Stimulated activated CD4-positive, alpha-beta T cell treated with anti-CD3 and anti-CD28 coated beads, Interleukin-1b, Interleukin-23, amount 100 ng/mL, for 1 hour (primary cell): ENCODE measurements at regions not wholly inside any gene's neighbourhood (a gene's known extent, or its start where the extent isn't known, plus 50 kb on each side); places are given as distances from the start of the nearest gene placed in this dataset.
A peak's percentile ranks its signal among the peaks of the same experiment; 100 is the strongest.

Experiments
- DNase-seq, 2 donors: peaks; one replicate each; pipeline ENCODE4 v3.0.0-alpha.2; 2020; ENCODE audit warnings: low read depth in 2 of 2

- no peak for DNase-seq
These were observed 632.5 kb downstream of the BCL11A start for GRCh38 chr2:59920961-59921360.

- DNase-seq = no peak
These were observed 633.1 kb downstream of the BCL11A start for GRCh38 chr2:59920307-59920706.

GRCh38 chr2:59919579-59919978 is 633.9 kb downstream of the BCL11A start:
- DNase-seq = no peak

GRCh38 chr2:59912042-59912441 is 641.4 kb downstream of the BCL11A start:
- no peak for DNase-seq

GRCh38 chr2:59910166-59910565 is 643.3 kb downstream of the BCL11A start:
- no peak for DNase-seq

GRCh38 chr2:59909147-59909546 is 644.3 kb downstream of the BCL11A start:
- no peak for DNase-seq

- no peak for DNase-seq
These were observed 647.7 kb downstream of the BCL11A start for GRCh38 chr2:59905731-59906130.

- DNase-seq = no peak
These were observed 649.4 kb downstream of the BCL11A start for GRCh38 chr2:59903994-59904544.

- no peak for DNase-seq
These were observed 652.6 kb downstream of the BCL11A start for GRCh38 chr2:59900728-59901452.

GRCh38 chr2:59899692-59900091 is 653.8 kb downstream of the BCL11A start:
- DNase-seq = no peak

GRCh38 chr2:59896499-59897245 is 656.8 kb downstream of the BCL11A start:
- no peak for DNase-seq

GRCh38 chr2:59893612-59894011 is 659.8 kb downstream of the BCL11A start:
- no peak for DNase-seq

GRCh38 chr2:59892398-59892797 is 661.1 kb downstream of the BCL11A start:
- no peak for DNase-seq

GRCh38 chr2:59889305-59889704 is 664.1 kb downstream of the BCL11A start:
- no peak for DNase-seq

GRCh38 chr2:59888706-59889105 is 664.7 kb downstream of the BCL11A start:
- no peak for DNase-seq

GRCh38 chr2:59888015-59888414 is 665.4 kb downstream of the BCL11A start:
- peak in 1 of 2 donors; percentile 3 for DNase-seq

- DNase-seq = no peak
These were observed 666.1 kb downstream of the BCL11A start for GRCh38 chr2:59887366-59887765.

- no peak for DNase-seq
These were observed 666.7 kb downstream of the BCL11A start for GRCh38 chr2:59886759-59887158.

- DNase-seq = no peak
These were observed 667.9 kb downstream of the BCL11A start for GRCh38 chr2:59885541-59885940.

- no peak for DNase-seq
These were observed 669.3 kb downstream of the BCL11A start for GRCh38 chr2:59884166-59884565.

GRCh38 chr2:59882822-59883221 is 670.6 kb downstream of the BCL11A start:
- DNase-seq = no peak

GRCh38 chr2:59882279-59882678 is 671.2 kb downstream of the BCL11A start:
- no peak for DNase-seq

- DNase-seq = no peak
These were observed 672.2 kb downstream of the BCL11A start for GRCh38 chr2:59881218-59881617.
